Progenitor cell of endocrine pancreas (in vitro differentiated cells): ENCODE measurements at regions not wholly inside any gene's neighbourhood (a gene's known extent, or its start where the extent isn't known, plus 50 kb on each side); places are given as distances from the start of the nearest gene placed in this dataset.

Experiments used
- DNase-seq: peaks from one replicate; pipeline ENCODE4 v3.0.0; 2021; ENCODE audit warnings: low spot score; ENCODE audit not compliant: unreplicated experiment
- H3K27ac Mint-ChIP-seq: 2 replicates; pipeline ENCODE4 v1.8.0; 2021; ENCODE audit warnings: mild to moderate bottlenecking, moderate library complexity, mixed read lengths
- H3K27me3 Mint-ChIP-seq: 2 replicates; pipeline ENCODE4 v1.8.0; 2021; ENCODE audit warnings: mixed read lengths
- H3K36me3 Mint-ChIP-seq: 2 replicates; pipeline ENCODE4 v1.8.0; 2022; ENCODE audit warnings: mixed read lengths; ENCODE audit not compliant: insufficient read depth
- H3K4me1 Mint-ChIP-seq: 2 replicates; pipeline ENCODE4 v1.8.0; 2021; ENCODE audit warnings: low read depth, mixed read lengths
- H3K4me3 Mint-ChIP-seq: 2 replicates; pipeline ENCODE4 v1.8.0; 2021; ENCODE audit warnings: low read depth, mild to moderate bottlenecking, moderate library complexity, mixed read lengths
- H3K9me3 Mint-ChIP-seq: 2 replicates; pipeline ENCODE4 v1.8.0; 2021; ENCODE audit warnings: low read depth, mixed read lengths
- TF ChIP-seq, protein P1 (sequence below): fragments of 200-600 bp; sonication (generic); IDR thresholded peaks from one replicate; pipeline ENCODE4 v1.5.0; 2021; ENCODE audit warnings: antibody characterized with exemption, mild to moderate bottlenecking; ENCODE audit not compliant: unreplicated experiment

GRCh38 chr5:98464737-98465330, 308.6 kb upstream of the RGMB start:
- H3K36me3 Mint-ChIP-seq, result no peaks in the 10 kb centered on the region

GRCh38 chr5:98468188-98468869, 305.1 kb upstream of the RGMB start:
- TF ChIP-seq, protein P1, sequence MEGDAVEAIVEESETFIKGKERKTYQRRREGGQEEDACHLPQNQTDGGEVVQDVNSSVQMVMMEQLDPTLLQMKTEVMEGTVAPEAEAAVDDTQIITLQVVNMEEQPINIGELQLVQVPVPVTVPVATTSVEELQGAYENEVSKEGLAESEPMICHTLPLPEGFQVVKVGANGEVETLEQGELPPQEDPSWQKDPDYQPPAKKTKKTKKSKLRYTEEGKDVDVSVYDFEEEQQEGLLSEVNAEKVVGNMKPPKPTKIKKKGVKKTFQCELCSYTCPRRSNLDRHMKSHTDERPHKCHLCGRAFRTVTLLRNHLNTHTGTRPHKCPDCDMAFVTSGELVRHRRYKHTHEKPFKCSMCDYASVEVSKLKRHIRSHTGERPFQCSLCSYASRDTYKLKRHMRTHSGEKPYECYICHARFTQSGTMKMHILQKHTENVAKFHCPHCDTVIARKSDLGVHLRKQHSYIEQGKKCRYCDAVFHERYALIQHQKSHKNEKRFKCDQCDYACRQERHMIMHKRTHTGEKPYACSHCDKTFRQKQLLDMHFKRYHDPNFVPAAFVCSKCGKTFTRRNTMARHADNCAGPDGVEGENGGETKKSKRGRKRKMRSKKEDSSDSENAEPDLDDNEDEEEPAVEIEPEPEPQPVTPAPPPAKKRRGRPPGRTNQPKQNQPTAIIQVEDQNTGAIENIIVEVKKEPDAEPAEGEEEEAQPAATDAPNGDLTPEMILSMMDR, result no peak
- Mint-ChIP-seq H3K4me3 (no peak overlapping the region), H3K9me3 (peaks cover 5% of the 10 kb centered on the region), H3K27me3 (no peaks in the 10 kb centered on the region), H3K27ac (no peak overlapping the region), H3K36me3 (no peaks in the 10 kb centered on the region), H3K4me1 (no peaks in the 10 kb centered on the region)
- DNase-seq, result no peak

More at GRCh38 chr5:98464737-98465330, 308.6 kb upstream of the RGMB start:
- TF ChIP-seq, protein P1, result no peak
- no peaks in the 10 kb centered on the region for H3K4me1 Mint-ChIP-seq
- H3K4me3 Mint-ChIP-seq, result no peak overlapping the region
- H3K27me3 Mint-ChIP-seq, result no peaks in the 10 kb centered on the region
- no peak overlapping the region for H3K27ac Mint-ChIP-seq
- no peak for DNase-seq
- H3K9me3 Mint-ChIP-seq, result peaks cover 5% of the 10 kb centered on the region

DNA sequence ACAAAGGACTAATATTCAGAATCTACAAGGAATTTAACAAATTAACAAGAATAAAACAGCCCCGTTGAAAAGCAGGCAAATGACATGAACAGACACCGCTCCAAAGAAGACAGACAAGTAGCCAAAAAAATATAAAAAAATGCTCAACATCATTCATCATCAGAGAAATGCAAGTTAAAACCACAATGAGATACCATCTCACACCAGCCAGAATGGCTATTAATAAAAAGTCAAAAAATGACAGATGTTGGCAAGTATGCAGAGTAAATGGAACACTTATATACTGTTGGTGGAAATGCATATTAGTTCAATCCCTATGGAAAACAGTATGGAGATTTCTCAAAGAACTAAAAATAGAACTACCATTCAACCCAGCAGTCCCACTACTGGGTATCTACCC, 302.7 kb upstream of the RGMB start:
- TF ChIP-seq, protein P1, result no peak
- H3K4me1 Mint-ChIP-seq, result no peaks in the 10 kb centered on the region
- no peaks in the 10 kb centered on the region for H3K27me3 Mint-ChIP-seq
- DNase-seq, result no peak
- no peak overlapping the region for H3K27ac Mint-ChIP-seq
- H3K36me3 Mint-ChIP-seq, result no peaks in the 10 kb centered on the region
- no peak overlapping the region for H3K4me3 Mint-ChIP-seq
- H3K9me3 Mint-ChIP-seq, result no peaks in the 10 kb centered on the region

DNA sequence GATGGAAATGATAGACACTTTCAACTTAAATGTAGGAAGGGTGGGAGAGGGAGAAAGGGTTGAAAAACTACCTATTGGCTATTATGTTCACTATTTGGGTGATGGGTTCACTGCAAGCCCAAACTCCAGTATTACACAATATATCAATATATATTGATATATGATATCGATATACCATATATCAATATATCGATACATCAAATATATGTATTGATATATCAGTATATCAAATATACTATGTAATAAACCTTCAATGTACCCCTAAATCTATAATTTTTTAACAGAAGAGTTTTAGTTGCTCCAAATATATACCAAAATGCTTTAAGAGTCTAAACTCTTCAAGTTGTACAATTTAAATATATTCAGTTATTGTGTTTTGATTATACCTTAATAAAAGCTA, 302.0 kb upstream of the RGMB start:
- Mint-ChIP-seq H3K9me3 (no peaks in the 10 kb centered on the region), H3K4me1 (peaks cover under 1% of the 10 kb centered on the region), H3K27me3 (no peaks in the 10 kb centered on the region), H3K27ac (no peak overlapping the region), H3K4me3 (no peak overlapping the region), H3K36me3 (no peaks in the 10 kb centered on the region)
- TF ChIP-seq, protein P1, result no peak
- DNase-seq, result no peak

GRCh38 chr5:98474216-98474615, 299.2 kb upstream of the RGMB start:
- H3K27me3 Mint-ChIP-seq, result no peaks in the 10 kb centered on the region
- no peak overlapping the region for H3K27ac Mint-ChIP-seq
- DNase-seq, result no peak
- TF ChIP-seq, protein P1, result no peak
- no peaks in the 10 kb centered on the region for H3K36me3 Mint-ChIP-seq
- no peaks in the 10 kb centered on the region for H3K9me3 Mint-ChIP-seq
- H3K4me3 Mint-ChIP-seq, result no peak overlapping the region
- H3K4me1 Mint-ChIP-seq, result peaks cover 3% of the 10 kb centered on the region
